ENCODE measurements at regions not wholly inside any gene's neighbourhood (a gene's known extent, or its start where the extent isn't known, plus 50 kb on each side); places are given as distances from the start of the nearest gene placed in this dataset.

DNA sequence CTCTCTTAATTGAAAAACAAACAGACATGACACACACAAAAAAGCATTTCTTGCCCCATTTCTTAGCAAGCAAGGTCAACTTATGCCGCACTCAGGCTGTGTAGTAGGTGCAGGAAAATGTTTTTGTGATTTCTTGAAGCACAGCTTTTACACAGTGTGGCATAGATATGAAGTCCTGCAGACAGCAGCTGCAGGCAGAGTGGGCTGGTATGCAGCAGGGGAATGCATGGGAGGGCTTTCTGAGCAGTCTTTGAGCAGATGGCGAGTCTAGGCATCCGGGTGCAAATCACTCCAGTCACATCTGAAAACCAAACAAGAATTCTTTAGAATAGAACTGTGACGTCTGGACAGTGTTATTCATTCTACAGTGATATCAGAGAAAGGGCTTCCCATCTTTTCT lies 87.5 kb downstream of the BLID start:
- Histone ChIP-seq H3T11ph (ENCODE audit: low read length) (no peak overlapping the region), H2BK120ac (ENCODE audit: low read depth, low read length, poor library complexity, severe bottlenecking) (no peak overlapping the region), H3K27ac (ENCODE audit: insufficient read length, low read depth, low read length) (no peak overlapping the region), H3K14ac (ENCODE audit: insufficient read depth, low read length) (no peak overlapping the region), H4K91ac (ENCODE audit: insufficient read length, low read depth, low read length) (no peak overlapping the region), H3K23me2 (ENCODE audit: insufficient read length, low read depth, low read length, poor library complexity, severe bottlenecking) (no peaks in the 10 kb centered on the region), H4K20me1 (ENCODE audit: control insufficient read depth, insufficient read depth, insufficient read length) (no peaks in the 10 kb centered on the region), H4K5ac (ENCODE audit: insufficient read length, low read depth, low read length) (no peak overlapping the region), H3K79me2 (ENCODE audit: insufficient read depth, low read length) (no peaks in the 10 kb centered on the region), H2AK5ac (ENCODE audit: insufficient read length, low read length) (no peak overlapping the region), H3K18ac (ENCODE audit: insufficient read length, low read depth, low read length) (no peak overlapping the region), H3K4me2 (ENCODE audit: insufficient read depth, insufficient read length, low read length) (no peak overlapping the region), H3K9ac (ENCODE audit: extremely low read depth, insufficient read length, low read length) (no peak overlapping the region), H3K9me3 (ENCODE audit: control insufficient read depth, low read depth, low read length) (no peaks in the 10 kb centered on the region), H2BK12ac (ENCODE audit: insufficient read length, low read depth, low read length) (no peak overlapping the region), H3K27me3 (ENCODE audit: insufficient read depth, low read length) (no peaks in the 10 kb centered on the region), H3K23ac (ENCODE audit: insufficient read length, low read depth, low read length) (no peak overlapping the region), H4K8ac (replicated peaks; ENCODE audit: insufficient read length, low read depth, low read length) (no peak overlapping the region), H3K79me1 (ENCODE audit: insufficient read depth, low read depth, low read length, poor library complexity, severe bottlenecking) (no peaks in the 10 kb centered on the region), H2BK5ac (ENCODE audit: insufficient read length, low read length) (no peak overlapping the region), H3K4ac (ENCODE audit: low read depth, low read length) (no peak overlapping the region), H3K4me1 (ENCODE audit: insufficient read depth, low read length) (no peaks in the 10 kb centered on the region), H2AFZ (ENCODE audit: low read length) (no peak overlapping the region), H2BK20ac (ENCODE audit: low read depth, low read length, poor library complexity, severe bottlenecking) (no peak overlapping the region), H3K56ac (ENCODE audit: insufficient read length, low read depth, low read length) (no peak overlapping the region), H2BK15ac (ENCODE audit: low read depth, low read length) (no peak overlapping the region)
- Mint-ChIP-seq H3K4me3 (no peak overlapping the region), H3K36me3 (ENCODE audit: insufficient read depth in 1 of 3, low read depth in 3 of 3) (no peaks in the 10 kb centered on the region), H3K27me3 (ENCODE audit: low read depth) (no peaks in the 10 kb centered on the region; the same call in 1 of the 2 replicates), H3K27ac (no peak overlapping the region), H3K4me1 (peaks cover 8% of the 10 kb centered on the region in 2 experiments; a peak in 2 of 4 replicates), H3K9me3 (peaks cover 0 to 2% of the 10 kb centered on the region in 2 experiments; a peak in 1 of 5 replicates)
- TF ChIP-seq, protein P1, sequence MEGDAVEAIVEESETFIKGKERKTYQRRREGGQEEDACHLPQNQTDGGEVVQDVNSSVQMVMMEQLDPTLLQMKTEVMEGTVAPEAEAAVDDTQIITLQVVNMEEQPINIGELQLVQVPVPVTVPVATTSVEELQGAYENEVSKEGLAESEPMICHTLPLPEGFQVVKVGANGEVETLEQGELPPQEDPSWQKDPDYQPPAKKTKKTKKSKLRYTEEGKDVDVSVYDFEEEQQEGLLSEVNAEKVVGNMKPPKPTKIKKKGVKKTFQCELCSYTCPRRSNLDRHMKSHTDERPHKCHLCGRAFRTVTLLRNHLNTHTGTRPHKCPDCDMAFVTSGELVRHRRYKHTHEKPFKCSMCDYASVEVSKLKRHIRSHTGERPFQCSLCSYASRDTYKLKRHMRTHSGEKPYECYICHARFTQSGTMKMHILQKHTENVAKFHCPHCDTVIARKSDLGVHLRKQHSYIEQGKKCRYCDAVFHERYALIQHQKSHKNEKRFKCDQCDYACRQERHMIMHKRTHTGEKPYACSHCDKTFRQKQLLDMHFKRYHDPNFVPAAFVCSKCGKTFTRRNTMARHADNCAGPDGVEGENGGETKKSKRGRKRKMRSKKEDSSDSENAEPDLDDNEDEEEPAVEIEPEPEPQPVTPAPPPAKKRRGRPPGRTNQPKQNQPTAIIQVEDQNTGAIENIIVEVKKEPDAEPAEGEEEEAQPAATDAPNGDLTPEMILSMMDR (conservative IDR thresholded peaks at IDR 0.05) = no peak
- WGBS (ENCODE audit: extremely low coverage, insufficient read length, low lambda C conversion rate) = no CpG with 5 or more reads among the region's 4 CpGs
- DNase-seq = no peak
